Fibroblast of villous mesenchyme (primary cell): ENCODE measurements at regions not wholly inside any gene's neighbourhood (a gene's known extent, or its start where the extent isn't known, plus 50 kb on each side); places are given as distances from the start of the nearest gene placed in this dataset.
A peak's percentile ranks its signal among the peaks of the same experiment; 100 is the strongest.
"Not testable (repeated sequence)": the region's sequence is repeated elsewhere in the genome, so short reads cannot be mapped to it uniquely, and the experiment has no call there.

Source experiments
- DNase-seq: peaks from one replicate; pipeline ENCODE4 v3.0.0-alpha.2; 2010; ENCODE audit warnings: low read depth
- H3K4me3 ChIP-seq: 2 replicates; pipeline ENCODE4 v1.5.1; 2011; ENCODE audit warnings: low read depth, mild to moderate bottlenecking, low read length
- TF ChIP-seq, protein P1 (sequence below): IDR thresholded peaks from 2 replicates; pipeline ENCODE4 v1.5.1; 2012; ENCODE audit warnings: low read depth, mild to moderate bottlenecking, low read length; ENCODE audit not compliant: insufficient read depth

DNA sequence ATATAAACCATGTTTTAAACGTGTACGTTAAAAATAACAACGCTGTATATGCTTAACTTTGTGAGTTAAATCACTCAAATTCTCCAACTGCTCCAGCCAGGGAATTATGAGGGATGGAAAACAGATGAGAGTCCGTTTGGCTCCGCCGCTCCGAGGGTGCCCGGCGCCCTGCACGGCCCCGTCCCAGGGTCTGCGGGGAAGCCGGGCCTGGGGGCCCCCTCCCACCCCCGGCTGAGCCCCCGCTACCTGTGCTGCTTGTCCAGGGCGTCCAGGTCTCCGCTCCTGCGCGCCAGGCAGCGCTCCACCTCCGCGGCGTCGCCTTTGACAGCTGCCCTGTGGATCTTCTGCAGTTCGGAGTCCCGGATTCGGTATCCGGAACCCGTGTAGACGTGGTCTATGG, 415.5 kb downstream of the FOXD4L4 start:
- DNase-seq, H3K4me3 ChIP-seq: not testable (repeated sequence)

DNA sequence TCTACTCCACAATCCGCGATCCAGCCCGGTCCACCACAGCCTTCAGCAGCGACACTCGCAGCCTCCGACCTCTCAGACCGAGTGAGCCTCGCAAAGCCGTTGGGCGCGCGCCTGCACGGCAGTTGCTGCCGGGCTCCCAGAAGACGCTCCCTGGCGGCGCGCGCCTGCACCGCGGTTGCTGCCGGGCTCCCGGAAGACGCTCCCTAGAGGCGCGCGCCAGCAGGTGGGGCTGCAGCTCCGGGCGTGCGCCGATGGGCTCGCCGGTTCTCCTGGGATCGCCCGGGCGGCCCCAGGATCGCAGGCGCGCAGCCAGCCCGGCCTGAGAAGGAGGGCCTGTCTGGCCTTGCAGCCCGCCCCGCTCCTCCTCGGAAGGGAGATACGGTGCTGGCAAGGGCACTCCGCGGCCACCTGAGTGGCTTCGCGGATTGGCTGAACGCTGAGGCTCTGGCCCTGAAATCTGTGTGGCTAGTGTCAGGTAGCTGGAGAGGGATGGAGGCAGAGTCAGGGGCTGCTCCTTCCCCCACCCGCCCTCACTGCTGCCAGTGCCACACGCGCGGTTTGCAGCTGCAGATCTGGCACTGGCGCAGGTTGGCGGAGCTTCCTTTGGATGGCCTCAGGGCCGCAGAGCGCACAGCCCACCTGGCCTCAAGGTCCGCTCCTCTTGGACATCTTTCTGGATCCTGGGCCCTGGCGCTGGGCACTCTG, 416.2 kb downstream of the FOXD4L4 start:
- H3K4me3 ChIP-seq, result not testable (repeated sequence)
- TF ChIP-seq, protein P1, sequence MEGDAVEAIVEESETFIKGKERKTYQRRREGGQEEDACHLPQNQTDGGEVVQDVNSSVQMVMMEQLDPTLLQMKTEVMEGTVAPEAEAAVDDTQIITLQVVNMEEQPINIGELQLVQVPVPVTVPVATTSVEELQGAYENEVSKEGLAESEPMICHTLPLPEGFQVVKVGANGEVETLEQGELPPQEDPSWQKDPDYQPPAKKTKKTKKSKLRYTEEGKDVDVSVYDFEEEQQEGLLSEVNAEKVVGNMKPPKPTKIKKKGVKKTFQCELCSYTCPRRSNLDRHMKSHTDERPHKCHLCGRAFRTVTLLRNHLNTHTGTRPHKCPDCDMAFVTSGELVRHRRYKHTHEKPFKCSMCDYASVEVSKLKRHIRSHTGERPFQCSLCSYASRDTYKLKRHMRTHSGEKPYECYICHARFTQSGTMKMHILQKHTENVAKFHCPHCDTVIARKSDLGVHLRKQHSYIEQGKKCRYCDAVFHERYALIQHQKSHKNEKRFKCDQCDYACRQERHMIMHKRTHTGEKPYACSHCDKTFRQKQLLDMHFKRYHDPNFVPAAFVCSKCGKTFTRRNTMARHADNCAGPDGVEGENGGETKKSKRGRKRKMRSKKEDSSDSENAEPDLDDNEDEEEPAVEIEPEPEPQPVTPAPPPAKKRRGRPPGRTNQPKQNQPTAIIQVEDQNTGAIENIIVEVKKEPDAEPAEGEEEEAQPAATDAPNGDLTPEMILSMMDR, result peak; percentile 28
- DNase-seq, result peak; percentile 51

DNA sequence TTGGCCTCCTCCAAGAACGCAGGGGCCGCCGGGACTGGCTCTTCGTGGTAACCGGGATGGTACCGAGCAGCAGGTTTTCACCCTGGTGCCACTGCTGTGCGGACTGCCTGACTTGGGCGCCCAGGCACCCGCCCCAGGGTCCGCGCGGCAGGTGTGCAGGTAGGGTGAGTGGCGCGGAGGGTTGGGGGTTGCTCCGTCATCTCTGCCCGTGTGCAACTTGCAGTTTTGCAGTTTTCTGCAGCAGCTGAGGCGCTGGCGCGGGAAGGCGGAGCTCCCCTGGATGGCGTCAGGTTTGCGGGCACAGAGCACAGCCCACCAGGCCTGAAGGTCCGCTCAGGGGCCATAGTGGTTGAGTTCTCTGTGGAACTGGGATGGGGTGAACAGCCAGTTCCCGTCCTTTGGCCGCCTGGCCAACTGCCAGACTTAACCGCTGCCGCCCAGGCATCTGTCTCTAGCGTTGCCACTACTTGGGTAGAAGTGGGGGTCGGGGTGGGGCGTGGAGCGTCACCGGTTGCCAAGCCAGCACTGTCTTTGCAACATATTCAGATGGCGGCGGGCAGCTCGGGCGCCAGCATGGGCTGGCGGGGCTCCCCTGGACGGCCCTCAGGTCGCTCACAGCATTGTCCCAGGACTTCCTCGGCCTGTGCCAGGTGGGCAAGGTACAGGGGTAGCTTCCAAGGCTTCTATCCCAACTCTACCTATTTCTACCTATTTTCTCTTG, 417.2 kb downstream of the FOXD4L4 start:
- not testable (repeated sequence) for H3K4me3 ChIP-seq, DNase-seq

DNA sequence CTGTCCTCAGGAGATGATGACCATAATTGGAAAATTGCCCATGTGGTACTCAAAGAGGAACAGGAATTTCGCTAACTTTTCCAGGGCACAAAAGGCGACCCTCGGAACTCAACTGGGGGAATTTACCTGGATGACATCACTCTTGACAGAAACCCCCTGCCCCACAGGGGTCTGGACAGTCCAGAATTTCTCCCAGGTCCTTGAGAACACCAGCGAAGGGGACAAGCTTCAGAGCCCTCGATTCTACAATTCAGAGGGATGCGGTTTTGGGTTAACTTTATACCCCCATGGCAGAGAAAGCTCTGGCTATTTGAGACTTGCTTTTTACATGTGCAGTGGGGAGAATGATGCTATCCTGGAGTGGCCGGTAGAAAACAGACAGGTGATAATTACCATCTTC, 445.4 kb downstream of the FOXD4L4 start:
- H3K4me3 ChIP-seq, DNase-seq: not testable (repeated sequence)

DNA sequence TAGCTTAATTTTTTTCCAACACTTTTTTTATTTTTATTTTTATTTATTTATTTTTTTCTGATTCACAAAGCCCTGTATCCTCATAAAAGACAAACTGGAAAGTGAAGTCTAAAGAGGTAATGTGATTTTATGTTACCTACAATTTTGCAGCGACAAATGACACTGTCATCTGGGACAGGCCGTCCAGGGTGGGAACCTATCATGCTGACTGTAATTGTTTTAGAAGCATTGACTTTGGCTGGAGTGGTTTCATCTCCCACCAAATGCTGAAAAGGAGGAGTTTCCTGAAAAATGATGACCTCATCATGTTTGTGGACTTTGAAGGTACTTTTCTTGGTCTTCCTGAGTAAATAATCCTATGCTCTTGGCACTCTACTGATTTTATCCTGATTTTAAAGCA, 446.7 kb downstream of the FOXD4L4 start:
- DNase-seq, H3K4me3 ChIP-seq: not testable (repeated sequence)

DNA sequence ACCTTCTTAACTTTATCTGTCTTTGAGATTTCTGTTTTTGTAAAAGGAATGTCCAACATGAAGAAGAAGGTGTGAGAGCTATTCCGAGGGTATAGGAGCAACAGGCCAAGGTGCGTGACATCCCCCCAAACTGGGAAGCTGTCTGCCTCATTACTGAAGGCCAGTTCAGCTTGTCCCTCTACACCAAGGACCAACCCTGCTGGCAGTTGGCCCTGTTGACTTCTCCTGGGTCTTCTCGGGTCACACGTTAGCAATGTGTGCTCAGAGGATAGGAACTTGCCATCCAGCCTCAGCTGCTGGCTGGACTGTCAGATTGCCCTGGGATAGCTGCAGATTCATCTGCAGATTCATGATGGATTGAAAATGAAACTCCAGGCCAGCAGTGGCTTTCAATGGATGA, 460.3 kb downstream of the FOXD4L4 start:
- DNase-seq, result not testable (repeated sequence)

DNA sequence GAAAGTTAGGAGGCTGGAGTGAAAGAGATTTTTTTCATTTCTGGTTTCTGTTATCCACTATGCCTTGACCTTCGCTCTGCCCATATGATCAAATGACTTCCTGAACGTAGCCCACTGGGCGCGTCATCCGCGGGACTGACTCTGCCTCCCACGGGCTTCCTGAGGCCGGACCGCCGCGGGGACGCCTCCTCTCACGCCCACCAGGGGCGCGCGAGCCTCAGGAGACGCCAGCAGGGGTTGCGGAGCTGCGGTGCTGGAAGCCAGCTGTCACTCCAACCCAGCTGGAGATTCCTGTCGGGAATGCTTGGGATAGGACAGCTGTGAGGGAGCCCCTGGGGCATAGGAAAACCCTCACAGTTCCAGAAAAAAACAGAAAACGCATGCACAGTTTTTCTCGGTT, 461.5 kb downstream of the FOXD4L4 start:
- not testable (repeated sequence) for H3K4me3 ChIP-seq, DNase-seq
- TF ChIP-seq, protein P1, result peak; percentile 8

More for the DNA sequence above, 460.3 kb downstream of the FOXD4L4 start:
- H3K4me3 ChIP-seq, result not testable (repeated sequence)

DNA sequence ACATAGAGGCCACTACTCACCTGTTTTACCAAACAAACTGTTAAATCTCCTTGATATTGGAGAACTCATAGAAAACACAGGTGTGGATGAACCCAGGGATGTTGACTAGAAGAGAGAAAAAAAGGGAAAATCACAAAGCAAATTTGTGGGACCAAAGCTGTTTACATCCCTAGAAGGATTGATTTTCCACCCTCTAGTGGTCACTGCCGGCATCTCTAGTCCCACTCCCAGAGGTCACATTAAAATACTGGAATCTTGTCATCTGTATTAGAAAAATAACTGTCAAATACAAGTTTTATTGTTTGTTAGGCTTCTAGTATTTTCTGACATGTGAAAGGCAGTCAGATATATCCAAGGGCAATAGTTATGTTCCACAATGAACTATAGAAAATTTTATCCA, 469.7 kb downstream of the FOXD4L4 start:
- not testable (repeated sequence) for H3K4me3 ChIP-seq, DNase-seq

DNA sequence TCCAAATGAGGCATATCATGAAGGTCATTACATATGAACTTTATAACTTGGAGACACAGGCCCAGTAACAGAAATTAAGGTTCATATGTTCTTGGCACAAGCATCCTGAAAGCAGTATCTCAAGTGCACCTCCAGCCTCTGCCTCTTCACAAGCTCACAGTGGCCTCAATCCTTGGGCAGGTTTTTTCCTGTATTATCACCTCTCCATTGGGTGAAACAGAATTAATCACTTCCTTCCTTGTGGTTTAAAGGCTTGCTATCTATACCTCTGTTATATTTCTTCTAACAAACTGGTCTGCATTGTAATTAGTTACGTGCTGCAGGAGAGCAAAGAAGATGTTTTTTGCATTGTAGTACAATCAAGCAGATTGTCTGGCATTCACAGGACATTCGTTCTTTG, 471.0 kb downstream of the FOXD4L4 start:
- H3K4me3 ChIP-seq, DNase-seq: not testable (repeated sequence)

DNA sequence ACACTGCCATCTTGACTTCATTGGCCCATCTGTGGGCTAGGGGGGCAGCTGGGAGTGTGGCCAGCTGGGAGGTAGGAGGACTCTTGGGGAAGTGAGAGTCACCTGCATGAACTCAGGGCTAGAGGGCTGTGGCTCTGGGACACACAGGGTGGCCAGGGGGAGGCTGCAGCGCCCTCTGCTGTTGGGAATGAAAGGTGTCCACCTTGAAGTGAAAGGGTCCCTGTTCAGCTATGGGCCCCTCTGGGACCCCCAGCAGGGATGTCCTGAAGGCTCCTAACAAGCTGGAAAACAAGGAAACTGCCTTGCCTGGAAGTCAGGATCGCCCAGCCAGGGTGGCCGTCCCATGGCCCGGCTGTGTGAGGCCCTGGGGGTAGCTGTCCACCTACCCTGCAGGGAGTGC, 507.8 kb downstream of the FOXD4L4 start:
- not testable (repeated sequence) for H3K4me3 ChIP-seq, DNase-seq

DNA sequence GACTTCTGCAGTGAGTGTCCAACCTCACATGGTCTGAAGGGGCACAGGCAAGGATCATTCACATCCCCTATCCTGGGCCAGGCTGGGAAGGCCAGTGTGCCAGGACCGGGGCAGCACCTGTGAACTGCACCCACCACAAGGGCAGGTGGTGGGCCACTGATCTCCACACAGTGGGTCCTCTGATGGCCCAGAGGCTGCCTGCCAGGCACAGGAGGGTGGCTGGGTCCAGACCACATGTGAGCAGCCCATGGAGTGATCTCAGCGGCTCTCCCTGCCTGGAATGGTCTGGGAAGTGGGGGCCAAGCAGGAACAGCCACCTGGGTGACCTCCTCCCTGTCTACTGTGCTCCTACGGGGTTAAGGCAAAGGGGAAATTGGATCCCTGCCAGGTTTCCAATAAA, 508.5 kb downstream of the FOXD4L4 start:
- DNase-seq, H3K4me3 ChIP-seq: not testable (repeated sequence)

DNA sequence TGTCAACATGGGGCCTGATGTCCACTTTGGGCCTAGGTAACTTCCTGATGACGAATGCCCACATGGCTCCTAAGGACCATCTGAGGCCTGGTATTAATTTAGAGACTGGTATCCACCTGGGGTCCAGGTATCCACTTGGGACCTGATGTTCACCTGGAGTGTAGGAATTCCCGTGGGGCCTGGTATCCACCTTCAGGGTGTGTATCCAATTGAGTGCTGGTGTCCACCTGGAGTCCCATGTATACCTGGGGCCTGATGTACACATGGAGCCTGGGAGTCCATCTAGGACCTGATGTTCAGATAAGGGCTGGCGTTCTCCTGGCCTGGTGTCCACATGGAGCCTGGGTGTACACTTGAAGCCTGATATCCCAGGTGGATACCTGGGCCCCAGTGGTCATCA, 520.6 kb downstream of the FOXD4L4 start:
- not testable (repeated sequence) for H3K4me3 ChIP-seq, DNase-seq

DNA sequence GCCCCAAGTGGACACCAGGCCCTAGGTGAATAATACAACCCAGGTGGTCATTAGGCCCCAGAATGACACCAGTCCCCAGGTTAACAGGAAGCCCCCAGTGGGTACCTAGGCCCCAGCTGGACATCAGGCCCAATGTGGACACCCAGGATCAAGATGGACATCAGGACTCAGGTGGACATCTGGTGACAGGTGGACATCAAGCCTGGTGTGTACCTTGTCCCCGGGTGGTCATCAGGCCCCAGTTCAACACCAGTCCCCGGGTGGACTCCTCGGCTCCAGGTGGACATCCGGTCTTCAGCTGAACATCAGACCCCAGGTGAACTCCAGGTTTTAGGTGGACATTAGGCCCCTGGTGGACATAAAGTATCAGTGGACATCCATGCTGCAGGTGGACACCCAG, 524.6 kb downstream of the FOXD4L4 start:
- H3K4me3 ChIP-seq, DNase-seq: not testable (repeated sequence)

DNA sequence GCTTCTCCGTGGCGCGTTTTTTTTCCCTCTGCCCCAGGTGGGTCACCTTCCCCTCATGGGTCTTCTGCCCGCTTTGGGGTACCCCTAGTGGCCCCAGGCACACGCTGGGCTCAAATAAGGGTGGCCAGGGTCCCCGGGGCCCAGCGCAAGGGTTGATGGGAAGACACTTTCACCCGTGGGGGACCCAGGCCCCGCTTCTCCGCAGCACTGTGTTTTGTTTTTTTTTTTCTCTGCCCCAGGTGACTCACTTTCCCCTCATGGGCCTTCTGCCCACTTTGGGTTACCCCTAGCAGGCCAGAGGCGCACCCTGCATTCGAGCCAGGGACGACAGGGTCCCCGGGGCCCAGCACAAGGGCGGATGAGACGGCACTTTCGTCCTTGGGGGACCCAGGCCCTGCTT, 526.7 kb downstream of the FOXD4L4 start:
- H3K4me3 ChIP-seq, DNase-seq: not testable (repeated sequence)

DNA sequence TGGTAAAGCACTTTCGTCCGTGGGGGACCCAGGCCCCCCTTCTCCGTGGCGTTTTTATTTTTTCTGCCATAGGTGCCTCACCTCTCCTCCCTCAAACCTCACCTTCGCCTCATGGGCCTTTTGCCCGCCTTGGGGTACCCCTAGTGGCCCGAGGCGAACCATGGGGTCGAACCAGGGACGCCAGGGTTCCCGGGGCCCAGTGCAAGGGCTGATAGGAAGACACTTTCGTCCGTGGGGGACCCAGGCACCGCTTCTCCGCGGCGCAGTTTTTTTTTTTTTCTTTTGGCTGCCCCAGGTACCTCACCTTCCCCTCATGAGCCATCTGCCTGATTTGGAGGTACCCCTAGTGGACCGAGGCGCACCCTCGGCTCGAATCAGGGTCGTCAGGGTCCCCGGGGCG, 527.8 kb downstream of the FOXD4L4 start:
- peak overlapping the region; percentile 18 for H3K4me3 ChIP-seq
- not testable (repeated sequence) for DNase-seq

DNA sequence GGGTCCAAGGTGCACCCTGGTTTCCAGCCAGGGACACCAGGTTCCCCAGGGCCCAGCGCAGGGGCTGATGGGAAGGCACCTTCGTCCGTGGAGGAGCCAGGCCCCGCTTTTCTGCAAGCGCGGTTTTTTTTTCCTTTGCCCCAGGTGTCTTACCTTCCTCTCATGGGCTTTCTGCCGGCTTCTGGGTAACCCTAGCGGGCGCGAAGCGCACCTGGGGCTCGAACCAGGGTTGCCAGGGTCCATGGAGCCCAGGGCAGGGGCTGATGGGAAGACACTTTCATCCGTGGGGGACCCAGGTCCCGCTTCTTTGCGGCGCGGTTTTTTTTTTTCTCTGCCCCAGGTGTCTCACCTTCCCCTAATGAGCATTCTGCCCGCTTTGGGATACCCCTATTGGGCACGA, 529.3 kb downstream of the FOXD4L4 start:
- H3K4me3 ChIP-seq, DNase-seq: not testable (repeated sequence)

DNA sequence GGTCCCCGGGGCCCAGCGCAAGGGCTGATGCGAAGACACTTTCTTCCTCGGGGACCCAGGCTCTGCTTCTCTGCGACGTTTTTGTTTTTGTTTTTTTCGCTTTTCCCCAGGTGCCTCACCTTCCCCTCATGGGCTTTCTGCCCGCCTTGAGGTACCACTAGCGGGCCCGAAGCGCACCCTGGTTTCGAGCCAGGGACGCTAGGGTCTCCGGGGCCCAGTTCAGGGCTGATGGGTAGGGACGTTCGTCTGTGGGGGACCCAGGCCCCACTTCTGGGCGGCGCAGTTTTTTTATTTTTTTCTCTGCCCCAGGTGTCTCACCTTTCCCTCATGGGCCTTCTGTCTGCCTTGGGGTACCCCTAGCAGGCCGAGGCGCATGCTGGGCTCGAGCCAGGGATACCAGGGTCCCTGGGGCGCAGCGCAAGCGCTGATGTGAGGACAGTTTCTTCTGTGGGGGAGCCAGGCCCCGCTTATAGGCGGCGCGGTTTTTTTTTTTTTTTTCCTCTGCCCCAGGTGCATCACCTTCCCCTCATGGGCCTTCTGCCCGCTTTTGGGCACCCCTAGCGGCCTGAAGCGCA, 530.0 kb downstream of the FOXD4L4 start:
- not testable (repeated sequence) for DNase-seq, H3K4me3 ChIP-seq
